IMR-90 (cell line): ENCODE measurements at regions not wholly inside any gene's neighbourhood (a gene's known extent, or its start where the extent isn't known, plus 50 kb on each side); places are given as distances from the start of the nearest gene placed in this dataset.

Source experiments
- ATAC-seq: fragments of 200-7000 bp; cut with Tn5 transposase; 2 replicates; pipeline ENCODE4 v1.9.1; 2020; ENCODE audit warnings: low read depth, mild to moderate bottlenecking, moderate library complexity
- BruUV-seq: library from RNA; stranded (reverse); fragments of 400-500 nt; replicated peaks from 2 replicates; lab custom pipeline; 2021; lab: Mats Ljungman, UMichigan
- CTCF ChIA-PET: fragments of 300-600 bp; formaldehyde crosslinking; extraction: SDS; loops from one replicate; lab custom pipeline; 2021; ENCODE audit warnings: antibody characterized with exemption; lab: Yijun Ruan, JAX
- POLR2A ChIA-PET: fragments of 300-600 bp; sonication (Branson Sonifier 250); formaldehyde crosslinking; loops from one replicate; lab custom pipeline; 2022; ENCODE audit warnings: antibody characterized with exemption; ENCODE audit not compliant: unreplicated experiment; lab: Charles Lee
- DNase-seq: peaks from one replicate; pipeline ENCODE4 v3.0.0; 2013
- H2AFZ ChIP-seq: replicated peaks from 2 replicates; pipeline ENCODE3; 2013; ENCODE audit warnings: low read length, mild to moderate bottlenecking; ENCODE audit not compliant: poor library complexity
- H2AK5ac ChIP-seq: 2 replicates; pipeline ENCODE4 v1.6.1; 2013; ENCODE audit warnings: low read depth, low read length, inconsistent platforms
- H2AK9ac ChIP-seq: replicated peaks from 2 replicates; pipeline ENCODE3; 2013; ENCODE audit warnings: mild to moderate bottlenecking, low read depth, low read length, moderate library complexity; ENCODE audit not compliant: poor library complexity
- H2BK120ac ChIP-seq: 2 replicates; pipeline ENCODE4 v1.6.1; 2013; ENCODE audit warnings: low read depth, low read length, inconsistent platforms
- H2BK15ac ChIP-seq: 3 replicates; pipeline ENCODE4 v1.6.1; 2013; ENCODE audit warnings: low read depth, low read length, inconsistent platforms
- H2BK20ac ChIP-seq: 2 replicates; pipeline ENCODE4 v1.6.1; 2013; ENCODE audit warnings: low read depth, mild to moderate bottlenecking, inconsistent platforms, low read length, moderate library complexity
- H2BK5ac ChIP-seq: 2 replicates; pipeline ENCODE4 v1.6.1; 2013; ENCODE audit warnings: mild to moderate bottlenecking, low read depth, low read length, inconsistent platforms; ENCODE audit not compliant: poor library complexity, severe bottlenecking
- H3K14ac ChIP-seq: replicated peaks from 2 replicates; pipeline ENCODE4 v1.6.1; 2013; ENCODE audit warnings: low read depth, low read length, inconsistent platforms
- H3K18ac ChIP-seq: 2 replicates; pipeline ENCODE4 v1.6.1; 2013; ENCODE audit warnings: low read depth, low read length, control low read depth
- H3K23ac ChIP-seq: 2 replicates; pipeline ENCODE4 v1.6.1; 2013; ENCODE audit warnings: low read depth, low read length, inconsistent platforms
- H3K27ac ChIP-seq: 2 replicates; pipeline ENCODE4 v1.5.1; 2013; ENCODE audit warnings: mild to moderate bottlenecking, control low read depth, low read length; ENCODE audit not compliant: insufficient read depth
- H3K27me3 ChIP-seq: 2 replicates; pipeline ENCODE4 v1.6.1; 2013; ENCODE audit warnings: low read length; ENCODE audit not compliant: control insufficient read depth, insufficient read depth
- H3K36me3 ChIP-seq: 2 replicates; pipeline ENCODE4 v1.6.1; 2013; ENCODE audit warnings: low read length, mixed read lengths; ENCODE audit not compliant: control insufficient read depth, insufficient read depth
- H3K4ac ChIP-seq: 2 replicates; pipeline ENCODE4 v1.6.1; 2013; ENCODE audit warnings: low read depth, low read length, inconsistent platforms
- H3K4me1 ChIP-seq: 2 replicates; pipeline ENCODE4 v1.6.1; 2013; ENCODE audit warnings: low read length, mixed read lengths; ENCODE audit not compliant: control insufficient read depth, insufficient read depth
- H3K4me2 ChIP-seq: 2 replicates; pipeline ENCODE4 v1.6.1; 2013; ENCODE audit warnings: low read depth, mild to moderate bottlenecking, control low read depth, low read length, moderate library complexity
- H3K4me3 ChIP-seq: 2 replicates; pipeline ENCODE4 v1.5.1; 2013; ENCODE audit warnings: low read depth, mild to moderate bottlenecking, control low read depth, low read length, moderate library complexity; ENCODE audit not compliant: insufficient read depth
- H3K56ac ChIP-seq: 2 replicates; pipeline ENCODE4 v1.6.1; 2013; ENCODE audit warnings: low read length, inconsistent platforms; ENCODE audit not compliant: insufficient read depth; ENCODE audit errors: extremely low read depth
- H3K79me1 ChIP-seq, 2 experiments: 2 replicates each; pipeline ENCODE4 v1.6.1; 2013; ENCODE audit warnings: low read length in 2 of 2, inconsistent platforms in 1 of 2, low read depth in 1 of 2
- H3K9ac ChIP-seq: 2 replicates; pipeline ENCODE4 v1.6.1; 2013; ENCODE audit warnings: low read depth, low read length, control low read depth
- H3K9me1 ChIP-seq: 2 replicates; pipeline ENCODE4 v1.6.1; 2013; ENCODE audit warnings: low read length, inconsistent platforms; ENCODE audit not compliant: insufficient read depth
- H3K9me3 ChIP-seq: 2 replicates; pipeline ENCODE4 v1.6.1; 2013; ENCODE audit warnings: low read length; ENCODE audit not compliant: control insufficient read depth, insufficient read depth
- H4K20me1 ChIP-seq: 2 replicates; pipeline ENCODE4 v1.6.1; 2013; ENCODE audit warnings: low read length, inconsistent platforms; ENCODE audit not compliant: insufficient read depth
- H4K5ac ChIP-seq: 2 replicates; pipeline ENCODE4 v1.6.1; 2013; ENCODE audit warnings: mild to moderate bottlenecking, low read depth, low read length, control low read depth
- H4K8ac ChIP-seq, 2 experiments: 2 replicates each; pipeline ENCODE4 v1.6.1; 2013; ENCODE audit warnings: low read depth in 2 of 2, low read length in 2 of 2, control low read depth in 1 of 2, inconsistent platforms in 1 of 2
- H4K91ac ChIP-seq: 2 replicates; pipeline ENCODE4 v1.6.1; 2013; ENCODE audit warnings: low read depth, low read length, inconsistent platforms; ENCODE audit not compliant: insufficient read depth
- BHLHE40 ChIP-seq: fragments of 150-350 bp; IDR thresholded peaks from 2 replicates; pipeline ENCODE4 v1.6.1; 2016; ENCODE audit warnings: mild to moderate bottlenecking, low read depth, low read length
- CEBPB ChIP-seq: IDR thresholded peaks from 2 replicates; pipeline ENCODE4 v1.6.1; 2012; ENCODE audit warnings: low read depth, low read length, improper control_type of control experiment
- CHD1 ChIP-seq: IDR thresholded peaks from 2 replicates; pipeline ENCODE4 v1.6.1; 2012; ENCODE audit warnings: low read depth, low read length, improper control_type of control experiment
- CTCF ChIP-seq: conservative IDR thresholded peaks from 2 replicates; pipeline ENCODE4 v1.5.1; 2012; ENCODE audit warnings: mild to moderate bottlenecking, low read depth, low read length, improper control_type of control experiment
- ELK1 ChIP-seq: fragments of 150-350 bp; IDR thresholded peaks from 2 replicates; pipeline ENCODE4 v1.6.1; 2016; ENCODE audit warnings: low read depth, mild to moderate bottlenecking, low read length, moderate library complexity, borderline replicate concordance
- FOS ChIP-seq: fragments of 150-350 bp; IDR thresholded peaks from 2 replicates; pipeline ENCODE4 v1.6.1; 2016; ENCODE audit warnings: low read depth, low read length
- MAFK ChIP-seq: IDR thresholded peaks from 2 replicates; pipeline ENCODE4 v1.6.1; 2012; ENCODE audit warnings: low read depth, low read length, improper control_type of control experiment
- MAZ ChIP-seq: IDR thresholded peaks from 2 replicates; pipeline ENCODE4 v1.6.1; 2012; ENCODE audit warnings: low read depth, mild to moderate bottlenecking, low read length, improper control_type of control experiment, moderate library complexity, borderline replicate concordance
- MXI1 ChIP-seq: IDR thresholded peaks from 2 replicates; pipeline ENCODE4 v1.6.1; 2012; ENCODE audit warnings: low read depth, mild to moderate bottlenecking, low read length, moderate library complexity, borderline replicate concordance
- NFE2L2 ChIP-seq: fragments of 150-350 bp; IDR thresholded peaks from 2 replicates; pipeline ENCODE4 v1.6.1; 2016; ENCODE audit warnings: low read depth, mild to moderate bottlenecking, low read length
- POLR2A ChIP-seq: IDR thresholded peaks from 2 replicates; pipeline ENCODE4 v1.6.1; 2012; ENCODE audit warnings: mild to moderate bottlenecking, low read depth, low read length
- RAD21 ChIP-seq: IDR thresholded peaks from 2 replicates; pipeline ENCODE4 v1.6.1; 2012; ENCODE audit warnings: low read length, improper control_type of control experiment
- RCOR1 ChIP-seq: IDR thresholded peaks from 2 replicates; pipeline ENCODE4 v1.6.1; 2012; ENCODE audit warnings: mild to moderate bottlenecking, low read length, improper control_type of control experiment; ENCODE audit not compliant: insufficient replicate concordance
- RFX5 ChIP-seq: IDR thresholded peaks from 2 replicates; pipeline ENCODE4 v1.8.0; 2012; ENCODE audit warnings: low read depth, mild to moderate bottlenecking, low read length, moderate library complexity
- SMC3 ChIP-seq: fragments of 150-350 bp; IDR thresholded peaks from 2 replicates; pipeline ENCODE4 v1.6.1; 2016; ENCODE audit warnings: low read depth, mild to moderate bottlenecking, antibody characterized with exemption, low read length, moderate library complexity
- USF2 ChIP-seq: fragments of 150-350 bp; IDR thresholded peaks from 2 replicates; pipeline ENCODE4 v1.6.1; 2017; ENCODE audit warnings: mild to moderate bottlenecking, antibody characterized with exemption, low read length, low read depth
- WGBS, 2 experiments: methylation state at CpG; one replicate each; pipeline versions ENCODE4 v1.1.5 to v1.1.7; 2013; ENCODE audit warnings: missing lambda C conversion rate in 2 of 2; ENCODE audit not compliant: insufficient read length in 1 of 2; ENCODE audit errors: extremely low coverage in 2 of 2; 5-methylcytosine and 5-hydroxymethylcytosine counted together
- dilution Hi-C: fragments of 300-500 bp; cut with HindIII; formaldehyde crosslinking; loops from one replicate; pipeline ENCODE4 v1.14.3; 2018; ENCODE audit warnings: low sequenced_read_pairs; ENCODE audit not compliant: unreplicated experiment
- in situ Hi-C: fragments of 300-500 bp; cut with MboI; formaldehyde crosslinking; loops from 3 replicates; pipeline ENCODE4 v1.14.3; 2019; ENCODE audit warnings: low sequenced_read_pairs, inconsistent platforms, mixed read lengths
- intact Hi-C: fragments of 100-400 bp; cut with micrococcal nuclease; formaldehyde crosslinking; loops from 2 replicates; pipeline ENCODE4 v1.10.0; 2022

- Histone ChIP-seq H4K8ac (no peak overlapping the region), H3K56ac (no peak overlapping the region), H2BK20ac (no peak overlapping the region), H4K91ac (no peak overlapping the region), H3K9me1 (no peaks in the 10 kb centered on the region), H3K79me1 (no peaks in the 10 kb centered on the region), H3K4me1 (no peaks in the 10 kb centered on the region), H2BK15ac (no peak overlapping the region), H3K4me3 (no peak overlapping the region), H3K18ac (no peak overlapping the region), H3K27ac (no peak overlapping the region), H3K14ac (no peak overlapping the region), H3K36me3 (no peaks in the 10 kb centered on the region), H2AFZ (no peak overlapping the region), H4K5ac (no peak overlapping the region), H3K4ac (no peak overlapping the region), H2BK120ac (no peak overlapping the region), H4K20me1 (no peaks in the 10 kb centered on the region), H3K9ac (no peak overlapping the region), H2AK5ac (no peak overlapping the region), H2AK9ac (no peak overlapping the region), H3K23ac (no peak overlapping the region), H3K27me3 (no peaks in the 10 kb centered on the region), H3K9me3 (peaks cover 9% of the 10 kb centered on the region), H3K4me2 (no peak overlapping the region), H2BK5ac (no peak overlapping the region)
- DNase-seq (no peak), ATAC-seq (no peak)
- no TSS peak for BruUV-seq
- intact Hi-C loops (no loop called here), in situ Hi-C loops (no loop called here), dilution Hi-C loops (no loop called here)
- ChIA-PET CTCF (no interaction called here), POLR2A (no interaction called here)
- TF ChIP-seq NFE2L2 (no peak), RCOR1 (no peak), CEBPB (no peak), BHLHE40 (no peak), MAZ (no peak), POLR2A (no peak), USF2 (no peak), SMC3 (no peak), MAFK (no peak), CTCF (no peak), CHD1 (no peak), ELK1 (no peak), MXI1 (no peak), FOS (no peak), RAD21 (no peak), RFX5 (no peak)
- WGBS, 2 experiments = no CpG with 5 or more reads among the region's 6 CpGs
These were observed 568.5 kb downstream of the IRX1 start for GRCh38 chr5:4164167-4164566.
